ENCODE measurements at regions not wholly inside any gene's neighbourhood (a gene's known extent, or its start where the extent isn't known, plus 50 kb on each side); places are given as distances from the start of the nearest gene placed in this dataset.

DNA sequence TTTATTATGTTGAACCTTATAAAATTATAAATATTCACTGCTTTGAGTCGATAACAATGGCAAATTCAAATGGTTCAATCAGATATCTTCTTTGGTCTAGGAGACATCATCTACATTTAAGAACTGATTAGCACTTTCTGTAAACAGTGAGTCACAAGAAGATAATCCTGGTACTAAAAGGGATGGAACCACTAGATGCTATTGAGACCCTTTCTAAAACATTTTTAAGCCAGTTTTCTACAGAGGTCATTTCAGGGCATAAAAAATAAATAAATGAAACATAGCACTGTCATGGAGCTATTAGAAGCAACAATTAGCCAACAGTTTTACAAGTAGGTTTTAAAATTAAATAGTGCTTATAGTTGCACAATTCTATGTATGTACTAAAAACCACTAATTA, 212.2 kb downstream of the DUSP6 start:
- TF ChIP-seq POLR2A (IDR thresholded peaks at IDR 0.05), result no peak
- TF ChIP-seq, protein P1, sequence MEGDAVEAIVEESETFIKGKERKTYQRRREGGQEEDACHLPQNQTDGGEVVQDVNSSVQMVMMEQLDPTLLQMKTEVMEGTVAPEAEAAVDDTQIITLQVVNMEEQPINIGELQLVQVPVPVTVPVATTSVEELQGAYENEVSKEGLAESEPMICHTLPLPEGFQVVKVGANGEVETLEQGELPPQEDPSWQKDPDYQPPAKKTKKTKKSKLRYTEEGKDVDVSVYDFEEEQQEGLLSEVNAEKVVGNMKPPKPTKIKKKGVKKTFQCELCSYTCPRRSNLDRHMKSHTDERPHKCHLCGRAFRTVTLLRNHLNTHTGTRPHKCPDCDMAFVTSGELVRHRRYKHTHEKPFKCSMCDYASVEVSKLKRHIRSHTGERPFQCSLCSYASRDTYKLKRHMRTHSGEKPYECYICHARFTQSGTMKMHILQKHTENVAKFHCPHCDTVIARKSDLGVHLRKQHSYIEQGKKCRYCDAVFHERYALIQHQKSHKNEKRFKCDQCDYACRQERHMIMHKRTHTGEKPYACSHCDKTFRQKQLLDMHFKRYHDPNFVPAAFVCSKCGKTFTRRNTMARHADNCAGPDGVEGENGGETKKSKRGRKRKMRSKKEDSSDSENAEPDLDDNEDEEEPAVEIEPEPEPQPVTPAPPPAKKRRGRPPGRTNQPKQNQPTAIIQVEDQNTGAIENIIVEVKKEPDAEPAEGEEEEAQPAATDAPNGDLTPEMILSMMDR (IDR thresholded peaks at IDR 0.05), result no peak
